Heart left ventricle (tissue), 13 donors: ENCODE measurements at regions not wholly inside any gene's neighbourhood (a gene's known extent, or its start where the extent isn't known, plus 50 kb on each side); places are given as distances from the start of the nearest gene placed in this dataset.

ENCODE experiments used
- CTCF ChIP-seq, 12 donors: fragments of 200-600 bp; sonication (generic) in 4 of 12; IDR thresholded peaks; one replicate each; pipeline versions ENCODE4 v1.5.0 to v1.8.0; 2018 to 2022; ENCODE audit warnings: antibody characterized with exemption in 12 of 12, mild to moderate bottlenecking in 5 of 12
- POLR2A ChIP-seq, 2 donors: fragments of 450-650 bp; IDR thresholded peaks; one replicate each; pipeline ENCODE4 v1.6.1; 2017; ENCODE audit warnings: antibody characterized with exemption in 2 of 2, mild to moderate bottlenecking in 2 of 2, moderate library complexity in 2 of 2
- donor health status: ischemic (EF 13 %, LVEDD 7.1; RV severe dilation, severe dysfunction).
- donor health status: DM: no; HTN: yes; CAD: no.
- donor health status: DM: no; HTN: no; CAD: no.
- donor health status: ischemic (EF 25% LVEDD 6.9; RV normal size, moderate dysfunction).
- donor health status: ischemic (EF 25% LVEDD 5.7; RV mildly dilated, moderate dysfunction).
- donor health status: ischemic (EF 35%, LVEDD 5.7; RV mildly dilated, moderate dysfunction).
- donor health status: nonischemic (EF 11% LVEDD 7.7; RV severe dilation, severe dysfunction).
- donor health status: DM: yes; HTN: yes; CAD: no.
- donor health status: PGD.
- donor health status: ischemic (EF 29% LVEDD 5.4; RV normal size, mild dysfunction).
- donor health status: nonischemic (EF 23%, LVEDD 6.1; RV moderate dilation, normal function).

GRCh38 chr14:99042381-99043266 lies 229.4 kb downstream of the BCL11B start:
- TF ChIP-seq POLR2A (IDR thresholded peaks at IDR 0.05) (no peak), CTCF (IDR thresholded peaks at IDR 0.05) (no peak)
